ENCODE measurements at regions not wholly inside any gene's neighbourhood (a gene's known extent, or its start where the extent isn't known, plus 50 kb on each side); places are given as distances from the start of the nearest gene placed in this dataset.

DNA sequence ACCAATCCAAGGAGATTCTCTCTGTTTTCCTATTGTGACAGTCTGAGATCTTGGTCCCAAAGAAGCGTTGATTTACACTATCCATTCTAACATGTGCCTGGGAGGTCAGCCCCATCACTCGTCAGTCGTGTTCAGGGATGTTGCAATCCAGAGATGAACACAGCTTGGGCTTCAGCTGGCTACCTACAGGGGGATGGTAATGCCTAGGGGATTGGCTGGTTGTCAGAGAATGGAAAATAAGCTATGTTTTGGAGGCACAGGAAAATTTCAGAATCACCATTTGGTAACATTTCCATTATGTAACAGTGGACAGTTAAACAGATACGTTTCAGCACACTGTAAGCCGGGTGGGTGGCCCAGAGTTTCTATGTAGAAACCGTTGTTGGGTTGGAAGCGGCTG, 147.1 kb upstream of the RALGAPA2 start:
- Histone ChIP-seq H3K4me2 (no peak overlapping the region), H3K27ac (no peak overlapping the region), H3K4me3 (no peak overlapping the region), H3K9me3 (no peaks in the 10 kb centered on the region), H3K4me1 (no peaks in the 10 kb centered on the region)
- no peak for ATAC-seq
- ChIA-PET CTCF (interaction anchor here (0.6 to 5.7 kb wide), 59 partner anchors 8 to 860 kb away, joined by 3 to 128 read pairs (median 5); partner anchors contain the start of genes KIZ and NKX2-2), POLR2A (no interaction called here)
- DNase-seq (ENCODE audit: low read depth in 1 of 2, low spot score in 1 of 2): no peak
- no peak for FAIRE-seq
- TF ChIP-seq HDAC2 (IDR thresholded peaks at IDR 0.05) (no peak), ZC3H11A (IDR thresholded peaks at IDR 0.05) (no peak), ZFP36 (IDR thresholded peaks at IDR 0.05; ENCODE audit: borderline replicate concordance, partially characterized antibody) (no peak), CBX8 (IDR thresholded peaks at IDR 0.05) (no peak), KDM1A (IDR thresholded peaks at IDR 0.05; ENCODE audit: low read depth) (no peak), CHD4 (IDR thresholded peaks at IDR 0.05; ENCODE audit: borderline replicate concordance) (no peak), SREBF2 (IDR thresholded peaks at IDR 0.05) (no peak), ELK1 (IDR thresholded peaks at IDR 0.05; ENCODE audit: low read depth, low read length) (no peak), KDM5A (IDR thresholded peaks at IDR 0.05) (no peak), TP53 (CRISPR knock-in tag; IDR thresholded peaks at IDR 0.05) (no peak), ESRRA (IDR thresholded peaks at IDR 0.05; ENCODE audit: borderline replicate concordance, low read length) (no peak), MYC (IDR thresholded peaks at IDR 0.05; ENCODE audit: borderline replicate concordance, low read length) (no peak)
- TF ChIP-seq, protein P1, sequence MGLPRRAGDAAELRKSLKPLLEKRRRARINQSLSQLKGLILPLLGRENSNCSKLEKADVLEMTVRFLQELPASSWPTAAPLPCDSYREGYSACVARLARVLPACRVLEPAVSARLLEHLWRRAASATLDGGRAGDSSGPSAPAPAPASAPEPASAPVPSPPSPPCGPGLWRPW (IDR thresholded peaks at IDR 0.05): no peak
- 8% methylated on average over 7 of the region's 7 CpGs for WGBS (ENCODE audit: missing lambda C conversion rate)

DNA sequence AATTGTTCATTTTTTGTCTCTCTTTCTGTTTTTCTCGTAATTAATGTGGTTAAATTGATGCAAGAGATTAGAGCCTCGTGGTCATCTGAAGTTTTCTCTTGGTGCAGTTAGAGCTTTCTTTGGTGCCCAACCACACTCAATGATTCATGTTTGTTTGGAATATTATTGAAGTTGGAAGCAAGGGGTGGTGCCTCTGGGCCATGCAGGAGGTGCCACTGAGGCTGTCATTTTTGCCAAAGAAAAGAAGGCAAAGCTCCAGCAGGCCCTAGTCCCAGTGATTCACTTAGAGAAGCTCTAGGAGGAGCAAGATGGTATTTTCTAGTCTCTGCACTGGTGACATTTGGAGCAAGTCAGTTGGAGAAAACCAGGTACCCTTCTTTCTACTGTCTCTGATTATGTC, 144.5 kb upstream of the RALGAPA2 start:
- Histone ChIP-seq H3K4me2 (no peak overlapping the region), H3K4me1 (no peaks in the 10 kb centered on the region), H3K9me3 (no peaks in the 10 kb centered on the region), H3K4me3 (no peak overlapping the region), H3K27ac (no peak overlapping the region)
- FAIRE-seq (no peak), DNase-seq (ENCODE audit: low read depth in 1 of 2, low spot score in 1 of 2) (no peak), ATAC-seq (no peak)
- TF ChIP-seq, protein P2, sequence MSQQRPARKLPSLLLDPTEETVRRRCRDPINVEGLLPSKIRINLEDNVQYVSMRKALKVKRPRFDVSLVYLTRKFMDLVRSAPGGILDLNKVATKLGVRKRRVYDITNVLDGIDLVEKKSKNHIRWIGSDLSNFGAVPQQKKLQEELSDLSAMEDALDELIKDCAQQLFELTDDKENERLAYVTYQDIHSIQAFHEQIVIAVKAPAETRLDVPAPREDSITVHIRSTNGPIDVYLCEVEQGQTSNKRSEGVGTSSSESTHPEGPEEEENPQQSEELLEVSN (IDR thresholded peaks at IDR 0.05; ENCODE audit: borderline replicate concordance, low read depth): no peak
- TF ChIP-seq FOSL2 (IDR thresholded peaks at IDR 0.05) (no peak), FOSL2 (CRISPR knock-in tag; IDR thresholded peaks at IDR 0.05) (no peak)
- TF ChIP-seq, protein P3, sequence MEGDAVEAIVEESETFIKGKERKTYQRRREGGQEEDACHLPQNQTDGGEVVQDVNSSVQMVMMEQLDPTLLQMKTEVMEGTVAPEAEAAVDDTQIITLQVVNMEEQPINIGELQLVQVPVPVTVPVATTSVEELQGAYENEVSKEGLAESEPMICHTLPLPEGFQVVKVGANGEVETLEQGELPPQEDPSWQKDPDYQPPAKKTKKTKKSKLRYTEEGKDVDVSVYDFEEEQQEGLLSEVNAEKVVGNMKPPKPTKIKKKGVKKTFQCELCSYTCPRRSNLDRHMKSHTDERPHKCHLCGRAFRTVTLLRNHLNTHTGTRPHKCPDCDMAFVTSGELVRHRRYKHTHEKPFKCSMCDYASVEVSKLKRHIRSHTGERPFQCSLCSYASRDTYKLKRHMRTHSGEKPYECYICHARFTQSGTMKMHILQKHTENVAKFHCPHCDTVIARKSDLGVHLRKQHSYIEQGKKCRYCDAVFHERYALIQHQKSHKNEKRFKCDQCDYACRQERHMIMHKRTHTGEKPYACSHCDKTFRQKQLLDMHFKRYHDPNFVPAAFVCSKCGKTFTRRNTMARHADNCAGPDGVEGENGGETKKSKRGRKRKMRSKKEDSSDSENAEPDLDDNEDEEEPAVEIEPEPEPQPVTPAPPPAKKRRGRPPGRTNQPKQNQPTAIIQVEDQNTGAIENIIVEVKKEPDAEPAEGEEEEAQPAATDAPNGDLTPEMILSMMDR (IDR thresholded peaks at IDR 0.05): no peak
- ChIA-PET CTCF (interaction anchor here (1.1 to 1.6 kb wide), 3 partner anchors 379 to 759 kb away, joined by 5 to 6 read pairs (median 6); no protein-coding TSS in a partner anchor), POLR2A (no interaction called here)
- 3% methylated on average over 2 of the region's 2 CpGs for WGBS (ENCODE audit: missing lambda C conversion rate)

- ATAC-seq: no peak
- WGBS (ENCODE audit: missing lambda C conversion rate): 27% methylated on average over 7 of the region's 7 CpGs
- POLR2A ChIA-PET: no interaction called here
- H3K9me3 ChIP-seq: no peaks in the 10 kb centered on the region
- CTCF ChIA-PET: interaction anchor here (0.9 to 1.6 kb wide), 4 partner anchors 9 to 759 kb away, joined by 3 to 6 read pairs (median 6); no protein-coding TSS in a partner anchor
- H3K4me3 ChIP-seq: no peak overlapping the region
- no peak for TF ChIP-seq CHD2 (IDR thresholded peaks at IDR 0.05; ENCODE audit: low read length, partially characterized antibody)
- H3K4me2 ChIP-seq: no peak overlapping the region
- no peak overlapping the region for H3K27ac ChIP-seq
- no peak for FAIRE-seq
- no peak for DNase-seq (ENCODE audit: low read depth in 1 of 2, low spot score in 1 of 2)
- H3K4me1 ChIP-seq: no peaks in the 10 kb centered on the region
Observed at GRCh38 chr20:20856306-20856705, 143.9 kb upstream of the RALGAPA2 start.

DNA sequence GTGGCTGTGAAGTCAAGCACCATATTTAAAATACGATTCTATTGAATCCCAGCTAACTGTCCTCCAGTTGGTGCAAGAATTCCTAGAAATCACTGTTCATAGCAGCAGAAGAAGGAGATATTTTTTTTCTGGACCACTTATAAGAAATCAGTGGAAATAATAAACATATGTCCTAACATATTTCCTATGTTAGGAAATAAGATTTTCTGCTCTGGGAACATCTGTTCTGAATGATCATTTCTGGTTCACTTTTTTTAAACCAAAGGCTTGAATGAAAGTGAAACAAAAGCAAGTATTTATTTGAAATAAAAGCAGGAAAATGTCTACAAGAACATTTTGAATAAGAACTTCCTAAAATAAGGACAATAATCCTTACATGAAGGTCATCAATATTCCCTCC, 138.9 kb upstream of the RALGAPA2 start:
- Histone ChIP-seq H3K4me3 (no peak overlapping the region), H3K4me2 (no peak overlapping the region), H3K4me1 (no peaks in the 10 kb centered on the region), H3K27ac (no peak overlapping the region), H3K9me3 (no peaks in the 10 kb centered on the region)
- POLR2A ChIA-PET: no interaction called here
- FAIRE-seq: no peak
- no peak for TF ChIP-seq SMC3 (IDR thresholded peaks at IDR 0.05)
- TF ChIP-seq POLR2AphosphoS2 (conservative IDR thresholded peaks at IDR 0.05; ENCODE audit: low read length): no peak
- TF ChIP-seq, protein P4, sequence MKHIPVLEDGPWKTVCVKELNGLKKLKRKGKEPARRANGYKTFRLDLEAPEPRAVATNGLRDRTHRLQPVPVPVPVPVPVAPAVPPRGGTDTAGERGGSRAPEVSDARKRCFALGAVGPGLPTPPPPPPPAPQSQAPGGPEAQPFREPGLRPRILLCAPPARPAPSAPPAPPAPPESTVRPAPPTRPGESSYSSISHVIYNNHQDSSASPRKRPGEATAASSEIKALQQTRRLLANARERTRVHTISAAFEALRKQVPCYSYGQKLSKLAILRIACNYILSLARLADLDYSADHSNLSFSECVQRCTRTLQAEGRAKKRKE (CRISPR knock-in tag; IDR thresholded peaks at IDR 0.05; ENCODE audit: low read depth): no peak
- no peak for TF ChIP-seq HOXB5 (CRISPR knock-in tag; IDR thresholded peaks at IDR 0.05)
- no peak for TF ChIP-seq ELK1 (IDR thresholded peaks at IDR 0.05; ENCODE audit: low read depth, low read length)
- no peak for TF ChIP-seq KDM5A (IDR thresholded peaks at IDR 0.05)
- no peak for TF ChIP-seq FOSL2 (IDR thresholded peaks at IDR 0.05)
- TF ChIP-seq FOSL2 (CRISPR knock-in tag; IDR thresholded peaks at IDR 0.05): no peak
- no peak for TF ChIP-seq JUN (IDR thresholded peaks at IDR 0.05)
- no peak for TF ChIP-seq RARB (CRISPR knock-in tag; IDR thresholded peaks at IDR 0.05)
- TF ChIP-seq RAD21 (conservative IDR thresholded peaks at IDR 0.05 in 1 of 2, IDR thresholded peaks at IDR 0.05 in 1 of 2): no peak
- WGBS (ENCODE audit: missing lambda C conversion rate): 9% methylated on average over 1 of the region's 1 CpG
- CTCF ChIA-PET: interaction anchor here (0.7 to 4.3 kb wide), 8 partner anchors 9 to 653 kb away, joined by 3 to 30 read pairs (median 6); no protein-coding TSS in a partner anchor
- DNase-seq (ENCODE audit: low read depth in 1 of 2, low spot score in 1 of 2): no peak
- ATAC-seq: no peak
